Sigmoid colon (tissue), 4 donors: ENCODE measurements at regions not wholly inside any gene's neighbourhood (a gene's known extent, or its start where the extent isn't known, plus 50 kb on each side); places are given as distances from the start of the nearest gene placed in this dataset.

Source experiments
- CTCF ChIP-seq, 4 experiments: fragments of 450-650 bp in 3 of 4; fragments of 200-600 bp in 1 of 4; IDR thresholded peaks; one replicate each; pipeline ENCODE4 v1.5.1; 2016 to 2019; ENCODE audit warnings: antibody characterized with exemption in 4 of 4, mild to moderate bottlenecking in 3 of 4, moderate library complexity in 2 of 4
- EP300 ChIP-seq, 4 donors: sonication (generic); formaldehyde crosslinking; IDR thresholded peaks; one replicate each; pipeline ENCODE4 v1.6.1; 2017; ENCODE audit warnings: antibody characterized with exemption in 4 of 4

GRCh38 chr2:21288299-21288698 is 164.5 kb downstream of the TDRD15 start:
- TF ChIP-seq CTCF (IDR thresholded peaks at IDR 0.05) (no peak), EP300 (IDR thresholded peaks at IDR 0.05) (no peak)
